H9 (cell line): ENCODE measurements at regions not wholly inside any gene's neighbourhood (a gene's known extent, or its start where the extent isn't known, plus 50 kb on each side); places are given as distances from the start of the nearest gene placed in this dataset.

Source experiments
- DNase-seq: peaks from one replicate; pipeline ENCODE4 v3.0.0-alpha.2; 2017
- H2AFZ ChIP-seq: one replicate; pipeline ENCODE4 v1.6.1; 2013; ENCODE audit warnings: mild to moderate bottlenecking, low read length, control low read depth, moderate library complexity
- H2AK5ac ChIP-seq: 2 replicates; pipeline ENCODE4 v1.6.1; 2013; ENCODE audit warnings: low read length, control low read depth, mixed read lengths; ENCODE audit not compliant: insufficient read length
- H2BK120ac ChIP-seq: one replicate; pipeline ENCODE4 v1.6.1; 2013; ENCODE audit warnings: low read depth, mild to moderate bottlenecking, low read length, control low read depth, inconsistent platforms; ENCODE audit not compliant: poor library complexity, severe bottlenecking
- H2BK12ac ChIP-seq: 2 replicates; pipeline ENCODE4 v1.6.1; 2013; ENCODE audit warnings: low read length, control low read depth, mixed read lengths, low read depth; ENCODE audit not compliant: insufficient read length
- H2BK15ac ChIP-seq: 2 replicates; pipeline ENCODE4 v1.6.1; 2013; ENCODE audit warnings: low read depth, low read length, control low read depth
- H2BK20ac ChIP-seq: one replicate; pipeline ENCODE4 v1.6.1; 2013; ENCODE audit warnings: low read depth, mild to moderate bottlenecking, low read length, control low read depth, inconsistent platforms; ENCODE audit not compliant: poor library complexity, severe bottlenecking
- H2BK5ac ChIP-seq: 2 replicates; pipeline ENCODE4 v1.6.1; 2013; ENCODE audit warnings: low read length, control low read depth, mixed read lengths; ENCODE audit not compliant: insufficient read length
- H3K14ac ChIP-seq: 2 replicates; pipeline ENCODE4 v1.6.1; 2013; ENCODE audit warnings: low read length, control low read depth; ENCODE audit not compliant: insufficient read depth
- H3K18ac ChIP-seq: 2 replicates; pipeline ENCODE4 v1.6.1; 2013; ENCODE audit warnings: low read depth, mild to moderate bottlenecking, mixed read lengths, low read length, control low read depth; ENCODE audit not compliant: insufficient read length
- H3K23ac ChIP-seq: 2 replicates; pipeline ENCODE4 v1.6.1; 2013; ENCODE audit warnings: low read length, control low read depth, mixed read lengths, low read depth; ENCODE audit not compliant: insufficient read length
- H3K23me2 ChIP-seq: 2 replicates; pipeline ENCODE4 v1.6.1; 2013; ENCODE audit warnings: low read depth, mild to moderate bottlenecking, mixed read lengths, low read length, control low read depth; ENCODE audit not compliant: insufficient read length, poor library complexity, severe bottlenecking
- H3K27ac ChIP-seq: 2 replicates; pipeline ENCODE4 v1.5.1; 2013; ENCODE audit warnings: low read length, control low read depth, mixed read lengths, low read depth; ENCODE audit not compliant: insufficient read length
- H3K27me3 ChIP-seq: 2 replicates; pipeline ENCODE4 v1.6.1; 2013; ENCODE audit warnings: low read length, control low read depth, inconsistent platforms; ENCODE audit not compliant: insufficient read depth
- H3K4ac ChIP-seq: 2 replicates; pipeline ENCODE4 v1.6.1; 2013; ENCODE audit warnings: low read depth, mild to moderate bottlenecking, control low read depth, inconsistent platforms, low read length, moderate library complexity
- H3K4me1 ChIP-seq: 2 replicates; pipeline ENCODE4 v1.6.1; 2013; ENCODE audit warnings: low read length, control low read depth, inconsistent platforms; ENCODE audit not compliant: insufficient read depth
- H3K4me2 ChIP-seq: 2 replicates; pipeline ENCODE4 v1.6.1; 2013; ENCODE audit warnings: low read length, control low read depth, mixed read lengths; ENCODE audit not compliant: insufficient read length, insufficient read depth
- H3K56ac ChIP-seq: 2 replicates; pipeline ENCODE4 v1.6.1; 2013; ENCODE audit warnings: low read depth, mild to moderate bottlenecking, mixed read lengths, low read length, control low read depth; ENCODE audit not compliant: insufficient read length
- H3K79me1 ChIP-seq: 2 replicates; pipeline ENCODE4 v1.6.1; 2013; ENCODE audit warnings: low read depth, mild to moderate bottlenecking, moderate library complexity, low read length, control low read depth, inconsistent platforms; ENCODE audit not compliant: insufficient read depth, poor library complexity, severe bottlenecking
- H3K79me2 ChIP-seq: 2 replicates; pipeline ENCODE4 v1.6.1; 2013; ENCODE audit warnings: low read length, control low read depth, inconsistent platforms; ENCODE audit not compliant: insufficient read depth
- H3K9ac ChIP-seq: 2 replicates; pipeline ENCODE4 v1.6.1; 2013; ENCODE audit warnings: low read length, control low read depth, mixed read lengths; ENCODE audit not compliant: insufficient read length; ENCODE audit errors: extremely low read depth
- H3K9me3 ChIP-seq: one replicate; pipeline ENCODE4 v1.6.1; 2013; ENCODE audit warnings: low read depth, low read length, inconsistent platforms; ENCODE audit not compliant: control insufficient read depth
- H3T11ph ChIP-seq: one replicate; pipeline ENCODE4 v1.6.1; 2013; ENCODE audit warnings: mild to moderate bottlenecking, low read length, control low read depth, inconsistent platforms
- H4K20me1 ChIP-seq: one replicate; pipeline ENCODE4 v1.6.1; 2013; ENCODE audit not compliant: control insufficient read depth, insufficient read length, insufficient read depth
- H4K5ac ChIP-seq: 2 replicates; pipeline ENCODE4 v1.6.1; 2013; ENCODE audit warnings: low read depth, mild to moderate bottlenecking, mixed read lengths, low read length, control low read depth; ENCODE audit not compliant: insufficient read length
- H4K8ac ChIP-seq: replicated peaks from 2 replicates; pipeline ENCODE4 v1.6.1; 2013; ENCODE audit warnings: low read length, control low read depth, mixed read lengths, low read depth; ENCODE audit not compliant: insufficient read length
- H4K91ac ChIP-seq: 2 replicates; pipeline ENCODE4 v1.6.1; 2013; ENCODE audit warnings: low read depth, mild to moderate bottlenecking, moderate library complexity, mixed read lengths, low read length, control low read depth; ENCODE audit not compliant: insufficient read length
- H3K27ac Mint-ChIP-seq, 3 experiments: 2 replicates in 2 of 3; 3 replicates in 1 of 3; pipeline ENCODE4 v1.8.0; 2020 to 2021; ENCODE audit warnings: mixed read lengths in 3 of 3, mild to moderate bottlenecking in 1 of 3, moderate library complexity in 1 of 3
- H3K27me3 Mint-ChIP-seq: 2 replicates; pipeline ENCODE4 v1.8.0; 2021; ENCODE audit warnings: low read depth, mild to moderate bottlenecking, moderate library complexity, mixed read lengths
- H3K36me3 Mint-ChIP-seq, 3 experiments: 2 replicates in 2 of 3; 3 replicates in 1 of 3; pipeline ENCODE4 v1.8.0; 2020 to 2021; ENCODE audit warnings: low read depth in 3 of 3, mixed read lengths in 3 of 3; ENCODE audit not compliant: insufficient read depth in 1 of 3
- H3K4me1 Mint-ChIP-seq, 2 experiments: 2 replicates each; pipeline ENCODE4 v1.8.0; 2020; ENCODE audit warnings: mixed read lengths in 2 of 2
- H3K4me3 Mint-ChIP-seq, 2 experiments: 2 replicates in 1 of 2; 3 replicates in 1 of 2; pipeline ENCODE4 v1.8.0; 2020 to 2021; ENCODE audit warnings: mild to moderate bottlenecking in 2 of 2, mixed read lengths in 2 of 2, moderate library complexity in 1 of 2
- H3K9me3 Mint-ChIP-seq, 2 experiments: 2 replicates in 1 of 2; 3 replicates in 1 of 2; pipeline ENCODE4 v1.8.0; 2020; ENCODE audit warnings: mild to moderate bottlenecking in 2 of 2, mixed read lengths in 2 of 2, moderate library complexity in 1 of 2
- WGBS: extraction: QIAGEN DNeasy Blood & Tissue Kit; methylation state at CpG from one replicate; pipeline ENCODE4 v1.1.7; 2013; ENCODE audit warnings: missing lambda C conversion rate, low lambda C conversion rate, mixed read lengths; ENCODE audit not compliant: insufficient read length; ENCODE audit errors: extremely low coverage; 5-methylcytosine and 5-hydroxymethylcytosine counted together
- TF ChIP-seq, protein P1 (sequence below): fragments of 200-600 bp; sonication (generic); conservative IDR thresholded peaks from 3 replicates; pipeline ENCODE4 v1.8.0; 2021; ENCODE audit warnings: antibody characterized with exemption, mild to moderate bottlenecking

DNA sequence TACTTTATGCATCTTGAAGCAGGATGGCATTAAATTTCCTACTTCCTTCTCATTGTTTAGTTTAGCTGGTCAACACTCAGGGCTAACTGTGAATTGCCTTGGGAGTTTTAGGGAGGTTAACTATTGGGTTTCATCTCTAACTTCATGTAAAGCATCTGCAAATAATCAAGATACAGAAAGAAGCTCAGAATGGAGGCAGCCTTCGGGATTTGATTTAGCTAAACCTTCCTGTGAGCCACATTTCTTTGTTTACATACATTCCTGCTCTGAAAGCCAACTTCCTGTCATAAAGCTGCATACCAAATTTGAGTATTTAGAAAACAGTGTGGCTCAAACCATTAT lies 131.7 kb upstream of the PCDH18 start:
- Histone ChIP-seq H2AFZ (no peak overlapping the region), H4K91ac (no peak overlapping the region), H3K14ac (no peak overlapping the region), H2BK15ac (no peak overlapping the region), H4K8ac (no peak overlapping the region), H3K27me3 (no peaks in the 10 kb centered on the region), H3K9ac (no peak overlapping the region), H3K56ac (no peak overlapping the region), H3K23ac (no peak overlapping the region), H3K23me2 (no peaks in the 10 kb centered on the region), H3T11ph (no peak overlapping the region), H2BK5ac (no peak overlapping the region), H3K4me2 (no peak overlapping the region), H2AK5ac (no peak overlapping the region), H3K79me1 (no peaks in the 10 kb centered on the region), H2BK120ac (no peak overlapping the region), H4K5ac (no peak overlapping the region), H3K9me3 (peaks cover 9% of the 10 kb centered on the region), H3K4me1 (peaks cover 4% of the 10 kb centered on the region; the same call in 1 of the 2 replicates), H3K27ac (no peak overlapping the region), H3K4ac (no peak overlapping the region), H3K18ac (no peak overlapping the region), H2BK12ac (no peak overlapping the region), H4K20me1 (no peaks in the 10 kb centered on the region), H2BK20ac (no peak overlapping the region), H3K79me2 (no peaks in the 10 kb centered on the region)
- H3K4me3 Mint-ChIP-seq, result no peak overlapping the region
- H3K36me3 Mint-ChIP-seq, result peaks cover 6 to 16% (median 13%) of the 10 kb centered on the region in 3 experiments; a peak in 6 of 7 replicates
- H3K9me3 Mint-ChIP-seq, result peaks cover 3 to 11% of the 10 kb centered on the region in 2 experiments; a peak in 4 of 5 replicates
- no peak for DNase-seq
- TF ChIP-seq, protein P1, sequence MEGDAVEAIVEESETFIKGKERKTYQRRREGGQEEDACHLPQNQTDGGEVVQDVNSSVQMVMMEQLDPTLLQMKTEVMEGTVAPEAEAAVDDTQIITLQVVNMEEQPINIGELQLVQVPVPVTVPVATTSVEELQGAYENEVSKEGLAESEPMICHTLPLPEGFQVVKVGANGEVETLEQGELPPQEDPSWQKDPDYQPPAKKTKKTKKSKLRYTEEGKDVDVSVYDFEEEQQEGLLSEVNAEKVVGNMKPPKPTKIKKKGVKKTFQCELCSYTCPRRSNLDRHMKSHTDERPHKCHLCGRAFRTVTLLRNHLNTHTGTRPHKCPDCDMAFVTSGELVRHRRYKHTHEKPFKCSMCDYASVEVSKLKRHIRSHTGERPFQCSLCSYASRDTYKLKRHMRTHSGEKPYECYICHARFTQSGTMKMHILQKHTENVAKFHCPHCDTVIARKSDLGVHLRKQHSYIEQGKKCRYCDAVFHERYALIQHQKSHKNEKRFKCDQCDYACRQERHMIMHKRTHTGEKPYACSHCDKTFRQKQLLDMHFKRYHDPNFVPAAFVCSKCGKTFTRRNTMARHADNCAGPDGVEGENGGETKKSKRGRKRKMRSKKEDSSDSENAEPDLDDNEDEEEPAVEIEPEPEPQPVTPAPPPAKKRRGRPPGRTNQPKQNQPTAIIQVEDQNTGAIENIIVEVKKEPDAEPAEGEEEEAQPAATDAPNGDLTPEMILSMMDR, result no peak
- peak overlapping the region; percentile 10 to 89 (median 53); a peak in 4 of 7 replicates for H3K27ac Mint-ChIP-seq
- H3K27me3 Mint-ChIP-seq, result no peaks in the 10 kb centered on the region
- WGBS, result no CpG with 5 or more reads among the region's 1 CpG
- H3K4me1 Mint-ChIP-seq, result peaks cover 16 to 26% of the 10 kb centered on the region in 2 experiments
